NCI-H1048 (cell line): ENCODE measurements at regions not wholly inside any gene's neighbourhood (a gene's known extent, or its start where the extent isn't known, plus 50 kb on each side); places are given as distances from the start of the nearest gene placed in this dataset.
"Not testable (repeated sequence)": the region's sequence is repeated elsewhere in the genome, so short reads cannot be mapped to it uniquely, and the experiment has no call there.

Source experiments
- DNase-seq: peaks from one replicate; lab custom pipeline; 2025; lab: John Stamatoyannopoulos, UW

DNA sequence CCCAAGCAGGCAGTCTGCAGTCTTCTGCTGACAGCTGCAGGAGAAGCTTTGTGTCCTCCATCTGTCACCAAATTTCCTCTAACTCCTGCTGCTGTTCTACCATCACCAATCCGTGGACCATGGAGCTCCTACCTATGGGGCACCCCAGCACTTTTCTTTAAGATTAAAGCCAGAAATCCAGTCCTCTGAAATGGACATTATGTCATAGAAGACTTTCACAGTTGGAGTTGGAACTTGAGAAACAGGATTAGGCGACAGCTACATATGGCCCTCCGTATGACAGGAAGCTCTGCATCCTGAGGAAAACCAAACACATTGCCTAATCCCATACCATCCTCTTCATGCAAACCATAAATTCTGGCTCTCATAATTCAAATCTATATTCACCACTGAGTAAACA lies 470.6 kb upstream of the GALNTL6 start:
- no peak for DNase-seq

DNA sequence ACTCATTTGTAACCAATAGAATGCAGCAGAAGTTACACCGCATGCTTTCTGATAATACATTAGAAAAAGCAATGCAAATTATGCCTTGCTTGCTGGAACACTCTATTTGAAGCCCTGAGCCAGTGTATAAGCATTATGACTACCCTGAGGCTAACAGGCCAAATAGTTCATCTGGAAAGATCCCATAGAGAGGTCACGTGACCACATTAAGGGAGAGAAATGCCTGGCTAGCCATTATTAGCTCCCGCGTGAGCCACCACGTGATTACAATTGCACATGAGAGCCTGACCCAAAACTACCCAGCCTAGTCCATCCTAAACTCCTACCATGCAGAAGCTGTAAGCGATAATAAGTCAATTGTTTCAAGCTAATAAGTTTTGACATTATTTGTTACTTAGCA lies 472.9 kb upstream of the GALNTL6 start:
- DNase-seq = no peak

DNA sequence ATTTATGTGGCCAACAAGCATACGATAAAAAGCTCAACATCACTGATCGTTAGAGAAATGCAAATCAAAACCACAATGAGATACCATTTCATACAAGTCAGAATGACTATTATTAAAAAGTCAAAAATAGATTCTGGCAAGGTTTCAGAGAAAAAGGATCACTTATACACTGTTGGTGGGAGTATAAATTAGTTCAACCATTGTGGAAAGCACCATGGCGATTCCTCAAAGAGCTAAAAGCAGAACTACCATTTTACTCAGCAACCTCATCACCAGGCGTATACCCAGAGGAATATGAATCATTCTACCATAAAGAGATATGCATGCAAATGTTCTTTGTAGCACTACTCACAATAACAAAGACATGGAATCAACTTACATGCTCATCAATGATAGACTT lies 478.7 kb upstream of the GALNTL6 start:
- DNase-seq = no peak

DNA sequence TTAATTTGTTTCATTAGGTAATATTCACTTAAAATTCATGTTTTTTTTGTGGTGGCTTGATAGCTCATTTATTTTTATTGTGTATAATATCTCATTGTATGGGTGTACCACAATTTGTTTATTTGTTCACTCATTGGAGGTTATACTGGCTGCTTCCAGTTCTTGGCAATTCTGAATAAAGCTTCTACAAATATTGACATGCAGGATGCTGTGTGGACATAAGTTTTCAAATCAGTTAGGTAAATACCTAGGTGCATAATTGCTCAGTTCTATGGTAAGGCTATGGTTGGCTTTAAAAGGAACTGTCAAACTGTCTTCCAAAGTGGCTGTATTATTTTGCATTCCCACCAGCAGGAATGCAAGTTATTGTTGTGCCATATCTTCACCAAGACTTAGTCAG lies 504.5 kb upstream of the GALNTL6 start:
- no peak for DNase-seq

DNA sequence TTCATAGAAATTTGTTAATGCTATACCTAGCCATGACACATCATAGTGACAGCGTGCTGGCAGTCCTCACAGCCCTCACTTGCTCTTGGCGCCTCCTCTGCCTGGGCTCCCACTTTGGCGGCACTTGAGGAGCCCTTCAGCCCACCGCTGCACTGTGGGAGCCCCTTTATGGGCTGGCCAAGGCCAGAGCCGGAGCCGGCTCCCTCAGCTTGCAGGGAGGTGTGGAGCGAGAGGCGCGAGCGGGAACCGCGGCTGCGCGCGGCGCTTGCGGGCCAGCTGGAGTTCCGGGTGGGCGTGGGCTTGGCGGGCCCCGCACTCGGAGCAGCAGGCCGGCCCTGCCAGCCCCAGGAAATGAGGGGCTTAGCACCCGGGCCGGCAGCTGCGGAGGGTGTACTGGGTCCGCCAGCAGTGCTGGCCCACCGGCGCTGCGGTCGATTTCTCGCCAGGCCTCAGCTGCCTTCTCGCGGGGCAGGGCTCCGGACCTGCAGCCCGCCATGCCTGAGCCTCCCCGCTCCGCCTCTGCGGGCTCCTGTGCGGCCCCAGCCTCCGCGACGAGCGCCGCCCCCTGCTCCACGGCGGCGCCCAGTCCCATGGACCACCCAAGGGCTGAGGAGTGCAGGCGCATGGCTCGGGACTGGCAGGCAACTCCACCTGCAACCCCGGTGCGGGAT lies 515.0 kb upstream of the GALNTL6 start:
- DNase-seq = not testable (repeated sequence)

DNA sequence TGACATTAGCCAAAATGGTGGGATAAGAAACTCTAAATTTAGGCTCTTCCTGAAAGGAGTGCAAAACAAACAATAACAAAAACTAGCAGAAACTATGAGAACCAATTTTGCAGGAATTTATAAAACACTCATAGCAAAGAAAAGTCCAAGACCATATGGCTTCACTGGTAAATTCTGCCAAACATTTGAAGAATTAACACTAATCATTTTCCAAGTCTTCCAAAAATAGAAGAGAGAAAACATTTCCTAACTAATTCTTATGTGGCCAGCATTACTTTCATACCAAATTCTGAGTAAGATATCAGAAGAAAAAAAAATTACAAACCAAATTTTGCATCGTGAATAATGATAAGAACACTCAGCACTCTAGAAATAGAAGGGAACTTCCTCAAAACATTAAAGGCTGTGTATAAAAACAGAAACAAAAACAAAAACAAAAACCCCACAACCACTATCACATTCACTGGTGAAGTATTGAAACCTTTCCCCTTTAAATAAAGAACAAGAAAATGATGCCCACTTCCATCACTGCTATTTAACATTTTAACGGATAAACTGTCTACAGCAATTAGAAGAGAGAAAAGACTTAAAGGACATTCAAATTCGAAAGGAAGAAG lies 524.3 kb upstream of the GALNTL6 start:
- DNase-seq = no peak

- no peak for DNase-seq
Measured at GRCh38 chr4:171281359-171281758, 531.8 kb upstream of the GALNTL6 start.

GRCh38 chr4:171279131-171279530 lies 534.1 kb upstream of the GALNTL6 start:
- no peak for DNase-seq

- no peak for DNase-seq
Measured at GRCh38 chr4:171266671-171267070, 546.5 kb upstream of the GALNTL6 start.

DNA sequence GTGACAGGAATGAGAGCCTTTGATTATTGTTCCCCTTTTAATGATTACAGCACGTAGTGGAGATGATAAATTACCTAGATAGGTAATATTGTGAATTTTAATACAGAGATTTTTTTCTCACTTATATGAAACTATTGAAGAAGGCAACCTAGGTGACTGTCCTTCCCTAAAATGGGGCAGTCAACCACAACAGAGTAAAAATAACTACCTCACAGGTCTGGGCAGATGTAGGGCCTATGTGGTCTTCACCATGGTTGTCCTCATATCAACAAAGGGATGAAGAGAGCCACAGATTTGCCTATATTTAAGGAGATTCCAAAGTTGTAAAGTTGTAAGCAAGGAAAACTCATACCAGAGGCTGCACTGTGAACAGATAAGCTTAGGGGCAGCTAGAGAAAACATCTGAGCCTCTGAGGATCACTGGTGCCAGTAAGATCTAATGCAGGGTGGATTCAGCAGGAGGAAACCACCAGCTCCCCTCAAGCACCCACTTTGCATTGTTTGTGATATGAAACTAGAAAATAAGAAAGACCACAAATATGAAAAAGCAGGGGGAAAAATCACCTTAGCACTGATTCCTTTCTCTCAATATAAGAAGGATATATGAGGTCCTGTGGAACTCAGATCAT lies 547.9 kb upstream of the GALNTL6 start:
- no peak for DNase-seq

GRCh38 chr4:171256223-171256622 lies 557.0 kb upstream of the GALNTL6 start:
- DNase-seq = no peak

GRCh38 chr4:171246948-171247347 lies 566.3 kb upstream of the GALNTL6 start:
- no peak for DNase-seq

DNA sequence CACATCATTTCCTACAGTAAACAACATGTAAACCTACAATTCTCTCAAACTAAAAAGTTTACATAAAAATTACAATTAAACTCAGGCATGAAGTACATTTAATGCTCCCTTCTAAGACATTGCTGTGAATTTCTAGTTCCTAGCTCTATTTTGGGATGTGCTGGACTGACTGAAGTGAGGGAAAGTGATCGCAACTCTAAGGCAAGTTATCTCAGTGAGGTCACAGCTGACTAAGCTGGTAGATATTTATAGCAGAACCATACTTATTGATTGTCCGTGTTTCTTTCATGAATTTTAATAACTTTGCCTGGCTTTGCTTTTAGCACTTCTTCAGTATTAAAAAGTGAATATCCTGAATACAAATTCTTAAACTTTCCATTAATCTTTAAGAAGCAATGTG lies 570.4 kb upstream of the GALNTL6 start:
- no peak for DNase-seq

GRCh38 chr4:171239196-171239595 lies 574.0 kb upstream of the GALNTL6 start:
- no peak for DNase-seq

GRCh38 chr4:171235521-171235920 lies 577.7 kb upstream of the GALNTL6 start:
- no peak for DNase-seq

DNA sequence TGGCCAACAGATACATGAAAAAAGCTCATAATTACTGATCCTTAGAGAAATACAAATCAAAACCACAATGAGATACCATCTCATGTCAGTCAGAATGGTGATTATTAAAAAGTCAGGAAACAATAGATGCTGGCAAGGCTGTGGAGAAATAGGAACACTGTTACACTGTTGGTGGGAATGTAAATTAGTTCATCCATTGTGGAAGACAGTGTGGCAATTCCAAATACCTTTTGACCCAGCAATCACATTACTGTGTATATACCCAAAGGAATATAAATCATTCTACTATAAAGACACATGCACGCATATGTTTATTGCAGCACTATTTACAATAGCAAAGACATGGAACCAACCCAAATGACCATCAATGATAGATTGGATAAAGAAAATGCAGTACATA lies 583.9 kb upstream of the GALNTL6 start:
- DNase-seq = not testable (repeated sequence)

- no peak for DNase-seq
Measured at GRCh38 chr4:171221181-171221580, 592.0 kb upstream of the GALNTL6 start.

DNA sequence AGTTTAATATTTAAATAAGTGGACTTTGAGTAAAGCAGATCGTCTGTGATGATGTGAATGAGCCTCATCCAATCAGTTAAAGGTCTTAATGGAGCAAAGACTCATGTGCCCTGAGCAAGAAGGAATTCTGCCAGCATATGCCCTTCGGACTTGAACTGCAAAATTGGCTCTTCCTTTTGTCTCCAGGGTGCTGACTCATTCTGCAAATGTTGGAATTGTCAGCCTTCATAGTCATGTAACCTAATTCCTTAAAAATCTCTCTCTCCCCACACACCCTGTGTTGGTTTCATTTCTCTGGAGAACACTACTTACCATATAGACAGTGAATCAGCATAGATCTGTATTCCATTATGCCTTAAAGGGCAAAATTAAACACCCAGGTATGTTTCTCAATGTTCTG lies 609.8 kb upstream of the GALNTL6 start:
- DNase-seq = no peak

DNA sequence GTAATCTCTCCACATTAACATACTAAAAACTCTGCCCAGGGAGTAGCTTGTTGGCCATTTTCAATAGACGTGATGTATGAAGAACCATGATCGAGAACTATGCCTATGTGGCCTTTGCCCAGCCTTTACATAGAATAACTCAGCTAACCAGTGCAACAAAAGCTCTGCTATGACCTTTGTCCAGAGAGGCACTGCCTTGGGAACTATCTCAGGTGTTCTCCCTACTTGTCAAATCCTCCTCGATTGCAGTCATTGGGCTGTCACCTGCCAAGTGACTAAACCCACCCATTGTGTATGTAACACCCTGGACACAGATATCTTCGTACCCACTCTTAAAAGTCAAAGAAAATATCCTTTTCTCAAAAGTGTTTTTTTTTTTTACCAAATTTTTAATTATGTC lies 610.3 kb upstream of the GALNTL6 start:
- no peak for DNase-seq

- no peak for DNase-seq
Measured at GRCh38 chr4:171186700-171187099, 626.5 kb upstream of the GALNTL6 start.

GRCh38 chr4:171181090-171181489 lies 632.1 kb upstream of the GALNTL6 start:
- DNase-seq = no peak

DNA sequence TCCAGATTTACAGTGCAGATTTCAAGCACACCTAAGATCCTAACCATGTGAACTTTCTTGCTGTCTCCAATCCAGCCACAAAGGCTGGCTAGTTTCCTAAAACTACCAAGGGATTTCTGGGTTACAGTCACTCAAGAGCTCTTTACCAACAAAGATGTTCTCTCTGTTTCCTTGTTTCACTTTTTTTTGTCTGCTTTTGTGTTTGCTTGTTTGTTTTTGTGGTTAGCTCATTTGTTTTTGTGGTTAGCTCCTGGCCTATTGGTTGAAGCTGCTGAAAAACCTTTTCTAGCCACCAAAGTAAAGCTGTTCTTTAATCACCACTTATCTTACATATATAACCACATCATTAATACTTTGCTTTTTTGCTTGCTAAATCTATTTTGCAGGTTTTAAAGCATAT lies 642.5 kb upstream of the GALNTL6 start:
- DNase-seq = no peak

DNA sequence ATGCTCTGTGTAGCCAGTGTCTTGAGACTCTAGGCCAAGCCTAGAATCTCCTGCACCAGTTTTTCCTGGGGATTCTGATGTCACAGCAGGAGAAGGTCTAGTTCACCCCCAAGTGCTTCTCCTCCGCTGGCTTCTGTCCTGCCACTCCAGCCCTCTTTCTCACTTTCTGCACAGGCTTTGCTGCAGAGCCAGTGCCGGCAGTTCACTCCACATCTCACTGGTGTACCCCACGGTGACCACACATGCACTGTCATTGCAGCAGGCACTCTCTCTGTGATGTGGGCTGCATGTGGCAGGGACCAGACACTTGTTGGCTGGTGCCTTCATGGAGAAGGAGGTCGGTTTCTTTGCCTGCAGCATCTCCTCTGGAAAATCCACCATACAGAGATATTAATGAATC lies 643.8 kb upstream of the GALNTL6 start:
- no peak for DNase-seq

GRCh38 chr4:171162478-171162877 lies 650.7 kb upstream of the GALNTL6 start:
- DNase-seq = no peak
